ENCODE measurements at regions not wholly inside any gene's neighbourhood (a gene's known extent, or its start where the extent isn't known, plus 50 kb on each side); places are given as distances from the start of the nearest gene placed in this dataset.
A peak's percentile ranks its signal among the peaks of the same experiment; 100 is the strongest.

GRCh38 chr3:89049119-89049518 is 58.3 kb upstream of the EPHA3 start:
- Histone ChIP-seq H3K14ac (ENCODE audit: insufficient read length) (no peak overlapping the region), H3K23me2 (ENCODE audit: low read depth, low read length) (no peaks in the 10 kb centered on the region), H2BK120ac (replicated peaks; ENCODE audit: low read depth, low read length) (no peak overlapping the region), H3K9ac (replicated peaks in 1 of 4; ENCODE audit: extremely low read depth in 1 of 4, low read depth in 3 of 4, low read length in 3 of 4) (no peak overlapping the region), H2AK5ac (ENCODE audit: low read depth, low read length) (no peak overlapping the region), H2AFZ (ENCODE audit: low read length) (no peak overlapping the region), H3K4me3 (ENCODE audit: extremely low read depth in 1 of 4, insufficient read depth in 2 of 4, low read depth in 3 of 4, low read length in 4 of 4) (no peak overlapping the region), H4K8ac (ENCODE audit: extremely low read depth, insufficient read depth, low read length) (no peak overlapping the region), H3K56ac (replicated peaks; ENCODE audit: insufficient read length, low read depth, low read length) (no peak overlapping the region), H3K4me2 (ENCODE audit: insufficient read depth in 1 of 2, low read depth in 2 of 2, low read length in 2 of 2) (no peak overlapping the region), H2BK15ac (ENCODE audit: low read length) (no peak overlapping the region), H3K23ac (ENCODE audit: insufficient read length) (no peak overlapping the region), H3K79me2 (ENCODE audit: control insufficient read depth in 1 of 2, insufficient read depth in 2 of 2, low read length in 2 of 2) (no peaks in the 10 kb centered on the region), H3K36me3 (ENCODE audit: control insufficient read depth in 2 of 4, insufficient read depth in 4 of 4, low read length in 3 of 4) (no peaks in the 10 kb centered on the region), H3K79me1 (ENCODE audit: low read depth, low read length) (no peaks in the 10 kb centered on the region), H3K27ac (ENCODE audit: low read depth, low read length) (no peak overlapping the region), H3K4me1 (replicated peaks in 1 of 4; ENCODE audit: control insufficient read depth in 3 of 4, insufficient read depth in 4 of 4, low read length in 3 of 4) (no peaks in the 10 kb centered on the region; a peak in 2 of 7 replicates), H4K5ac (ENCODE audit: insufficient read length, low read depth, low read length) (no peak overlapping the region), H3K27me3 (replicated peaks in 1 of 4; ENCODE audit: control insufficient read depth in 3 of 4, extremely low read depth in 1 of 4, insufficient read depth in 3 of 4, low read length in 3 of 4) (peaks cover 0 to 1% (median 0%) of the 10 kb centered on the region in 4 experiments; a peak in 1 of 7 replicates), H3K18ac (ENCODE audit: extremely low read depth, low read length) (no peak overlapping the region), H2BK12ac (ENCODE audit: low read depth, low read length) (no peak overlapping the region), H4K20me1 (replicated peaks in 1 of 2; ENCODE audit: control insufficient read depth in 1 of 2, insufficient read depth in 2 of 2, low read length in 2 of 2) (no peaks in the 10 kb centered on the region), H4K91ac (replicated peaks; ENCODE audit: insufficient read length, low read length) (no peak overlapping the region), H3K9me3 (ENCODE audit: insufficient read depth in 2 of 2, low read depth in 1 of 2, low read length in 1 of 2) (no peaks in the 10 kb centered on the region), H3K4ac (replicated peaks; ENCODE audit: insufficient read length, low read depth, low read length) (no peak overlapping the region), H2BK20ac (ENCODE audit: low read length) (no peak overlapping the region), H2BK5ac (ENCODE audit: low read depth, low read length) (no peak overlapping the region)
- FAIRE-seq (peak; percentile 84), DNase-seq (ENCODE audit: low read depth in 1 of 2, low spot score in 2 of 2) (peak; percentile 29 to 57)
- ChIA-PET POLR2A (ENCODE audit: partially characterized antibody) (interaction anchor here (0.7 kb wide), 1 partner anchor 1074 kb away, joined by 3 read pairs; no protein-coding TSS in a partner anchor), CTCF (ENCODE audit: partially characterized antibody) (interaction anchor here (0.6 to 1.6 kb wide), 7 partner anchors 9 to 830 kb away, joined by 3 to 6 read pairs (median 4); no protein-coding TSS in a partner anchor)
- 49% methylated on average over 2 of the region's 2 CpGs; no CpG with 5 or more reads in 1 of the 2 experiments for WGBS, 2 experiments (ENCODE audit: extremely low coverage in 1 of 2, insufficient coverage in 1 of 2, insufficient read length in 1 of 2, insufficient replicate concordance in 2 of 2, low coverage in 1 of 2, low lambda C conversion rate in 2 of 2, missing lambda C conversion rate in 1 of 2)
- TF ChIP-seq NRF1 (IDR thresholded peaks at IDR 0.05; ENCODE audit: low read depth, low read length) (no peak), CTCF (IDR thresholded peaks at IDR 0.05; ENCODE audit: control extremely low read depth in 1 of 3, insufficient read depth in 1 of 3, low read depth in 1 of 3, low read length in 3 of 3) (peak; percentile 52 to 82 (median 58)), RAD21 (IDR thresholded peaks at IDR 0.05 in 1 of 2, conservative IDR thresholded peaks at IDR 0.05 in 1 of 2; ENCODE audit: low read depth in 2 of 2, low read length in 2 of 2) (peak; percentile 81 to 83), YY1 (IDR thresholded peaks at IDR 0.05; ENCODE audit: low read depth, low read length) (0 out of 2 replicates have a peak, but pooled peaks have one; percentile 7), RNF2 (IDR thresholded peaks at IDR 0.05; ENCODE audit: borderline replicate concordance, low read depth, low read length, missing control alignments, poor library complexity, severe bottlenecking) (no peak), MAFK (IDR thresholded peaks at IDR 0.05; ENCODE audit: low read depth, low read length) (no peak), RXRA (IDR thresholded peaks at IDR 0.05; ENCODE audit: insufficient read depth, low read depth, low read length) (no peak), TEAD4 (IDR thresholded peaks at IDR 0.05; ENCODE audit: low read depth, low read length) (no peak)
- TF ChIP-seq, protein P1, sequence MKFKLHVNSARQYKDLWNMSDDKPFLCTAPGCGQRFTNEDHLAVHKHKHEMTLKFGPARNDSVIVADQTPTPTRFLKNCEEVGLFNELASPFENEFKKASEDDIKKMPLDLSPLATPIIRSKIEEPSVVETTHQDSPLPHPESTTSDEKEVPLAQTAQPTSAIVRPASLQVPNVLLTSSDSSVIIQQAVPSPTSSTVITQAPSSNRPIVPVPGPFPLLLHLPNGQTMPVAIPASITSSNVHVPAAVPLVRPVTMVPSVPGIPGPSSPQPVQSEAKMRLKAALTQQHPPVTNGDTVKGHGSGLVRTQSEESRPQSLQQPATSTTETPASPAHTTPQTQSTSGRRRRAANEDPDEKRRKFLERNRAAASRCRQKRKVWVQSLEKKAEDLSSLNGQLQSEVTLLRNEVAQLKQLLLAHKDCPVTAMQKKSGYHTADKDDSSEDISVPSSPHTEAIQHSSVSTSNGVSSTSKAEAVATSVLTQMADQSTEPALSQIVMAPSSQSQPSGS (IDR thresholded peaks at IDR 0.05; ENCODE audit: low read length) = no peak

Data from H1 (cell line).